ENCODE measurements at regions not wholly inside any gene's neighbourhood (a gene's known extent, or its start where the extent isn't known, plus 50 kb on each side); places are given as distances from the start of the nearest gene placed in this dataset.

DNA sequence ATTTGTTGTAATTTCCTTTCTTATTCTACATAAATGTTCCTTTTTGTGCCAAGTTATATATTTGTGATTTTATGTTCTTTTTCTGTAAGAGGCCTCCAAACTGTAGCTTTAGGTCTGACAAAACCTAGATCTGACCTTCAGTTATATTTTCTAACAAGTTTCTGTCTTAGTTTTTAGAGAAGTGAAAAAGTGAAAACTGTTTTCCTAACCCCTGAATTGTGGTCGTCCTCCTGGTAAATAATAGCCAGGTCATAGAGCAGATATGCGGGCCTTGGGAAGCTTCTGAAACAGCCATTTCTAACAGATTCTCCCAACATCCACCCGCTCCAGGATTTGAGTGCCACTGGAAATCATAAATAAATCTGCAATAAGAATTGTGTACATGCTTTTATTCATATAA, 398.4 kb upstream of the CWC22 start:
- DNase-seq: no peak
- TF ChIP-seq POLR2A (IDR thresholded peaks at IDR 0.05) (no peak), EP300 (IDR thresholded peaks at IDR 0.05) (no peak)
- TF ChIP-seq, protein P1, sequence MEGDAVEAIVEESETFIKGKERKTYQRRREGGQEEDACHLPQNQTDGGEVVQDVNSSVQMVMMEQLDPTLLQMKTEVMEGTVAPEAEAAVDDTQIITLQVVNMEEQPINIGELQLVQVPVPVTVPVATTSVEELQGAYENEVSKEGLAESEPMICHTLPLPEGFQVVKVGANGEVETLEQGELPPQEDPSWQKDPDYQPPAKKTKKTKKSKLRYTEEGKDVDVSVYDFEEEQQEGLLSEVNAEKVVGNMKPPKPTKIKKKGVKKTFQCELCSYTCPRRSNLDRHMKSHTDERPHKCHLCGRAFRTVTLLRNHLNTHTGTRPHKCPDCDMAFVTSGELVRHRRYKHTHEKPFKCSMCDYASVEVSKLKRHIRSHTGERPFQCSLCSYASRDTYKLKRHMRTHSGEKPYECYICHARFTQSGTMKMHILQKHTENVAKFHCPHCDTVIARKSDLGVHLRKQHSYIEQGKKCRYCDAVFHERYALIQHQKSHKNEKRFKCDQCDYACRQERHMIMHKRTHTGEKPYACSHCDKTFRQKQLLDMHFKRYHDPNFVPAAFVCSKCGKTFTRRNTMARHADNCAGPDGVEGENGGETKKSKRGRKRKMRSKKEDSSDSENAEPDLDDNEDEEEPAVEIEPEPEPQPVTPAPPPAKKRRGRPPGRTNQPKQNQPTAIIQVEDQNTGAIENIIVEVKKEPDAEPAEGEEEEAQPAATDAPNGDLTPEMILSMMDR (IDR thresholded peaks at IDR 0.05): no peak
- 60 to 76% (median 72%) methylated on average over 3 of the region's 3 CpGs for WGBS, 3 donors
- Histone ChIP-seq H3K27me3 (no peaks in the 10 kb centered on the region), H3K27ac (no peak overlapping the region), H3K4me3 (no peak overlapping the region), H3K9me3 (no peaks in the 10 kb centered on the region), H3K36me3 (no peaks in the 10 kb centered on the region), H3K4me1 (ENCODE audit: insufficient read depth) (no peaks in the 10 kb centered on the region)
- intact Hi-C loops (cut with DNase I): no loop called here

DNA sequence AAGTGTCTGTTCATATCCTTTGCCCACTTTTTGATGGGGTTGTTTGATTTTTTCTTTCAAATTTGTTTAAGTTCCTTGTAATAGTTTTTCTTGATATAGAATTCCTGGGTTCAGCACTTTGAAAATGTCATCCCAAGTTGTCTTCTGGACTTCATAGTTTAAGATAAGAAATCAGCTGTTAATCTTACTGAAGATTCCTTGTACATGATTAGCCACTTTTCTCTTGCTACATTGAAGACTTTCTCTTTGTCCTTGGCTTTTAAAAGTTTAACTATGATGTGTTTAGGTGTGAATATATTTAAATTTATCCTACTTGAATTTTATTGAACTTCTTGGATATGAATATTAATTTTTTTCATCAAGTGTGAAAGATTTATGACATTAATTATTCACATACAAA, 387.2 kb upstream of the CWC22 start:
- Histone ChIP-seq H3K27me3 (no peaks in the 10 kb centered on the region), H3K36me3 (no peaks in the 10 kb centered on the region), H3K9me3 (no peaks in the 10 kb centered on the region), H3K27ac (no peak overlapping the region), H3K4me3 (no peak overlapping the region), H3K4me1 (ENCODE audit: insufficient read depth) (no peaks in the 10 kb centered on the region)
- TF ChIP-seq EP300 (IDR thresholded peaks at IDR 0.05) (no peak), POLR2A (IDR thresholded peaks at IDR 0.05) (no peak)
- TF ChIP-seq, protein P1 (IDR thresholded peaks at IDR 0.05): no peak
- intact Hi-C loops (cut with DNase I): no loop called here
- no peak for DNase-seq

DNA sequence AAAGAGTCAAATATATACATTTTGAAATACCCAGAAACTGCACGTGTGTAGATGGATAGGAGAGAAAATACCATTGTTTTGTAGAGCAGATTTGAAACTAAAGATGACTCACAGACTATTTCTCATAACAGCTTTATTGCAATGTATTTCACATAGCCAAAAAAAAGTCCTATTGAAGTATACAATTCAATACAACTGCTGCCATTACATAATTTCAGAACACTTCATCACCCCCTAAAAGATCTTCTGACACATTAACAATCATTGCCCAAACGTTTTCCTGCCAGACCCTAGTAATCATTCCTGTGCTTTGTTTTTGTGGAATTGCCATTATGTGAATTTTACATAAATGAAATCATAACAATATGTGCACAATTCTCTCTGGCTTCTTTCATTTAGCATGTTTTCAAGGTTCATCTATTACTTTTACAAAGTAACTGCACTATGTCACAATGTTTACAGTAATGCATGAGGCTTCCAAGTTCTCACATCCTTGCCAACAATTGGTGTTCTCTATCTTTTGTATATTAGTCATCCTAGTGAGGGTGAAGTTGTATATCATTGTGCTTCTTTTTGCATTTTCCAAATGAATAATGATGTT, 378.6 kb upstream of the CWC22 start:
- TF ChIP-seq EP300 (IDR thresholded peaks at IDR 0.05): no peak
- TF ChIP-seq, protein P1 (IDR thresholded peaks at IDR 0.05): no peak
- no peak for TF ChIP-seq POLR2A (IDR thresholded peaks at IDR 0.05)
- Histone ChIP-seq H3K27ac (no peak overlapping the region), H3K4me3 (no peak overlapping the region), H3K4me1 (ENCODE audit: insufficient read depth) (no peaks in the 10 kb centered on the region), H3K27me3 (no peaks in the 10 kb centered on the region), H3K36me3 (no peaks in the 10 kb centered on the region), H3K9me3 (no peaks in the 10 kb centered on the region)
- no peak for DNase-seq
- 33% methylated on average over 2 of the region's 2 CpGs for WGBS, 3 donors
- intact Hi-C loops (cut with DNase I): no loop called here

DNA sequence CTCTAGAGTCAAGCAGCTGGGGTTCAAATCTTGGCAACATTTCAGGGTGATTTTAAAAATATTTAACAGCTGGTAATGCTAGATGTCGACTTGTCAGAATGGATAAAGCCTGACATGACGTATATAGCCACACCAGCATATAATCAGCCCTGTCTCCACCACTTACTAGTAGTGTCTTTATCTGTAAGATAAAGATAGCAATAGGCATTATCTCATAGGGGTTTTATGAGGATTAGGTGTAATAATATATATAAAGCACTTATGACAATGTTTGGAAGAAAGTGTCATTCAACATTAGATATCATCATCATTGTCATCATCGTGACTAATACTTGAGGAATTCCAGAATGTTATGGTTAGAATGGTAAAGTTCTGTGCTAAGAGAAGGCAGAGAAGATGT, 369.0 kb upstream of the CWC22 start:
- Histone ChIP-seq H3K27ac (no peak overlapping the region), H3K36me3 (no peaks in the 10 kb centered on the region), H3K9me3 (no peaks in the 10 kb centered on the region), H3K27me3 (no peaks in the 10 kb centered on the region), H3K4me3 (no peak overlapping the region), H3K4me1 (ENCODE audit: insufficient read depth) (no peaks in the 10 kb centered on the region)
- intact Hi-C loops (cut with DNase I): no loop called here
- TF ChIP-seq, protein P1 (IDR thresholded peaks at IDR 0.05): no peak
- TF ChIP-seq EP300 (IDR thresholded peaks at IDR 0.05) (no peak), POLR2A (IDR thresholded peaks at IDR 0.05) (no peak)
- DNase-seq: no peak
- WGBS, 3 donors: 73 to 86% (median 74%) methylated on average over 3 of the region's 3 CpGs
